Superior temporal gyrus (tissue), 1 donor: ENCODE measurements at regions not wholly inside any gene's neighbourhood (a gene's known extent, or its start where the extent isn't known, plus 50 kb on each side); places are given as distances from the start of the nearest gene placed in this dataset.

Source experiments
- DNase-seq: peaks from one replicate; pipeline ENCODE4 v3.0.0-alpha.2; 2016; ENCODE audit errors: extremely low spot score

GRCh38 chr6:40754461-40755045 lies 167.4 kb upstream of the LRFN2 start:
- DNase-seq = no peak

GRCh38 chr6:40753675-40754448 lies 166.7 kb upstream of the LRFN2 start:
- no peak for DNase-seq

GRCh38 chr6:40753048-40753447 lies 165.9 kb upstream of the LRFN2 start:
- no peak for DNase-seq

- DNase-seq = no peak
Measured at GRCh38 chr6:40744835-40745234, 157.7 kb upstream of the LRFN2 start.

- no peak for DNase-seq
Measured at GRCh38 chr6:40743690-40744446, 156.7 kb upstream of the LRFN2 start.

- DNase-seq = no peak
Measured at GRCh38 chr6:40743226-40743625, 156.1 kb upstream of the LRFN2 start.

GRCh38 chr6:40740518-40740917 lies 153.4 kb upstream of the LRFN2 start:
- DNase-seq = no peak

GRCh38 chr6:40738551-40739193 lies 151.5 kb upstream of the LRFN2 start:
- no peak for DNase-seq

- no peak for DNase-seq
Measured at GRCh38 chr6:40735521-40735920, 148.4 kb upstream of the LRFN2 start.

GRCh38 chr6:40735121-40735520 lies 148.0 kb upstream of the LRFN2 start:
- no peak for DNase-seq

- DNase-seq = no peak
Measured at GRCh38 chr6:40734607-40735006, 147.4 kb upstream of the LRFN2 start.

GRCh38 chr6:40733770-40734396 lies 146.7 kb upstream of the LRFN2 start:
- DNase-seq = no peak

- DNase-seq = no peak
Measured at GRCh38 chr6:40733290-40733689, 146.1 kb upstream of the LRFN2 start.

GRCh38 chr6:40732878-40733277 lies 145.7 kb upstream of the LRFN2 start:
- DNase-seq = no peak

- DNase-seq = no peak
Measured at GRCh38 chr6:40728643-40729042, 141.5 kb upstream of the LRFN2 start.

GRCh38 chr6:40727271-40727670 lies 140.1 kb upstream of the LRFN2 start:
- DNase-seq = no peak

- no peak for DNase-seq
Measured at GRCh38 chr6:40726853-40727252, 139.7 kb upstream of the LRFN2 start.

GRCh38 chr6:40725390-40725789 lies 138.2 kb upstream of the LRFN2 start:
- DNase-seq = no peak

- no peak for DNase-seq
Measured at GRCh38 chr6:40724886-40725285, 137.7 kb upstream of the LRFN2 start.

- no peak for DNase-seq
Measured at GRCh38 chr6:40723967-40724366, 136.8 kb upstream of the LRFN2 start.

GRCh38 chr6:40722553-40723258 lies 135.5 kb upstream of the LRFN2 start:
- no peak for DNase-seq
